Hepatocyte (in vitro differentiated cells): ENCODE measurements at regions not wholly inside any gene's neighbourhood (a gene's known extent, or its start where the extent isn't known, plus 50 kb on each side); places are given as distances from the start of the nearest gene placed in this dataset.

ENCODE experiments used
- EZH2 ChIP-seq: fragments of 200-600 bp; sonication (generic); IDR thresholded peaks from 2 replicates; pipeline ENCODE4 v1.6.1; 2016; ENCODE audit warnings: antibody characterized with exemption, mild to moderate bottlenecking, borderline replicate concordance
- EZH2phosphoT487 ChIP-seq: fragments of 200-600 bp; sonication (generic); IDR thresholded peaks from one replicate; pipeline ENCODE4 v1.6.1; 2018; ENCODE audit warnings: antibody characterized with exemption, mild to moderate bottlenecking, low read depth, moderate library complexity; ENCODE audit not compliant: unreplicated experiment, severe bottlenecking
- TF ChIP-seq, protein P1 (sequence below): fragments of 200-600 bp; sonication (generic); IDR thresholded peaks from 2 replicates; pipeline ENCODE4 v1.5.1; 2016; ENCODE audit warnings: antibody characterized with exemption, mild to moderate bottlenecking; ENCODE audit not compliant: poor library complexity

- TF ChIP-seq, protein P1, sequence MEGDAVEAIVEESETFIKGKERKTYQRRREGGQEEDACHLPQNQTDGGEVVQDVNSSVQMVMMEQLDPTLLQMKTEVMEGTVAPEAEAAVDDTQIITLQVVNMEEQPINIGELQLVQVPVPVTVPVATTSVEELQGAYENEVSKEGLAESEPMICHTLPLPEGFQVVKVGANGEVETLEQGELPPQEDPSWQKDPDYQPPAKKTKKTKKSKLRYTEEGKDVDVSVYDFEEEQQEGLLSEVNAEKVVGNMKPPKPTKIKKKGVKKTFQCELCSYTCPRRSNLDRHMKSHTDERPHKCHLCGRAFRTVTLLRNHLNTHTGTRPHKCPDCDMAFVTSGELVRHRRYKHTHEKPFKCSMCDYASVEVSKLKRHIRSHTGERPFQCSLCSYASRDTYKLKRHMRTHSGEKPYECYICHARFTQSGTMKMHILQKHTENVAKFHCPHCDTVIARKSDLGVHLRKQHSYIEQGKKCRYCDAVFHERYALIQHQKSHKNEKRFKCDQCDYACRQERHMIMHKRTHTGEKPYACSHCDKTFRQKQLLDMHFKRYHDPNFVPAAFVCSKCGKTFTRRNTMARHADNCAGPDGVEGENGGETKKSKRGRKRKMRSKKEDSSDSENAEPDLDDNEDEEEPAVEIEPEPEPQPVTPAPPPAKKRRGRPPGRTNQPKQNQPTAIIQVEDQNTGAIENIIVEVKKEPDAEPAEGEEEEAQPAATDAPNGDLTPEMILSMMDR, result no peak
- TF ChIP-seq EZH2phosphoT487 (no peak), EZH2 (no peak)
These were observed 555.3 kb upstream of the C16orf82 start for GRCh38 chr16:26511463-26511862.
